ENCODE measurements at regions not wholly inside any gene's neighbourhood (a gene's known extent, or its start where the extent isn't known, plus 50 kb on each side); places are given as distances from the start of the nearest gene placed in this dataset.

DNA sequence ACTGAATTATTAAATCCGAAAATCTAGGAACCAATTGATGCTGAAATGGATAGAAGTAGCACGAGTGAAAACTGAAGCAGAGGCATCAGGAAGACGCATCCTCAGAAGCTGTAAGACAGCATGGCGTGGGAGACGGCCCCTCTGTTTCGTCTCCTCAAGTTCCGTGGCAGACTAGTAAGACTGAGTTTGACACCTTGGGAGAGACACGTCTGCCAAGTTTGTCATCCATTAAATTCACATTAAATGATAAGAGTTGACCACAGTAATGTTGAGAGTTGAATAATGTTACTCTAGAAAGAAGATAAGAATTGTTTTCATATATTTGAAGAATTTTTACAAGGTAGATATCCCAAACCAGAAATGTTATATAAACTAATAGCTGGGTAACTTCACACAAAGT is 736.1 kb upstream of the FRG1 start:
- TF ChIP-seq GATA2 (IDR thresholded peaks at IDR 0.05; ENCODE audit: low read depth, low read length) (no peak), GATA3 (IDR thresholded peaks at IDR 0.05; ENCODE audit: low read depth, low read length) (no peak)

Measured in SH-SY5Y (cell line).